K562 (cell line): ENCODE measurements at regions not wholly inside any gene's neighbourhood (a gene's known extent, or its start where the extent isn't known, plus 50 kb on each side); places are given as distances from the start of the nearest gene placed in this dataset.

Experiments
- HDAC2 ChIP-seq: fragments of 450-650 bp; IDR thresholded peaks from 2 replicates; pipeline ENCODE4 v1.6.1; 2016; ENCODE audit warnings: mild to moderate bottlenecking
- JUN ChIP-seq, 2 experiments: sonication (generic) in 1 of 2; formaldehyde crosslinking in 1 of 2; IDR thresholded peaks; 2 replicates each; pipeline versions ENCODE4 v1.6.1 to v1.8.0; 2012 to 2022; ENCODE audit warnings: borderline replicate concordance in 2 of 2, mild to moderate bottlenecking in 2 of 2, improper control_type of control experiment in 1 of 2, low read depth in 1 of 2, low read length in 1 of 2, missing genetic modification reagents in 1 of 2
- MAFK ChIP-seq: IDR thresholded peaks from 2 replicates; pipeline ENCODE4 v1.6.1; 2011; ENCODE audit warnings: low read length, improper control_type of control experiment
- NFIX ChIP-seq: fragments of 250-450 bp; sonication (Bioruptor Pico); IDR thresholded peaks from 2 replicates; pipeline ENCODE4 v1.4.0; 2020; ENCODE audit warnings: low read depth, mild to moderate bottlenecking, moderate library complexity
- PCBP1 ChIP-seq: fragments of 200-400 bp; formaldehyde crosslinking; IDR thresholded peaks from 2 replicates; pipeline ENCODE4 v1.6.1; 2018; ENCODE audit warnings: mild to moderate bottlenecking, low read depth, low read length; ENCODE audit not compliant: poor library complexity, severe bottlenecking
- POLR2A ChIP-seq: fragments of 450-650 bp; conservative IDR thresholded peaks from 2 replicates; pipeline ENCODE4 v1.6.1; 2016
- RAD51 ChIP-seq: fragments of 450-650 bp; IDR thresholded peaks from 2 replicates; pipeline ENCODE4 v1.7.1; 2016; ENCODE audit warnings: low read depth, mild to moderate bottlenecking, borderline replicate concordance
- TCF7L2 ChIP-seq: fragments of 150-350 bp; IDR thresholded peaks from 2 replicates; pipeline ENCODE4 v1.6.1; 2016; ENCODE audit warnings: low read depth, mild to moderate bottlenecking, low read length, moderate library complexity
- ZFX ChIP-seq: sonication (generic); formaldehyde crosslinking; IDR thresholded peaks from 2 replicates; pipeline ENCODE4 v1.8.0; 2022; ENCODE audit warnings: mild to moderate bottlenecking, missing genetic modification reagents, moderate library complexity
- ZNF23 ChIP-seq: fragments of 250-450 bp; sonication (Bioruptor Pico); IDR thresholded peaks from 2 replicates; pipeline ENCODE4 v1.4.0; 2020; ENCODE audit warnings: mild to moderate bottlenecking
- TF ChIP-seq, protein P1 (sequence below): fragments of 200-800 bp; sonication (Bioruptor generic); IDR thresholded peaks from 2 replicates; pipeline ENCODE4 v1.6.1; 2016; ENCODE audit warnings: missing genetic modification characterization, missing compliant biosample characterization
- TF ChIP-seq, protein P2 (sequence below), 2 experiments: fragments of 450-650 bp; IDR thresholded peaks; 2 replicates each; pipeline ENCODE4 v1.6.1; 2016; ENCODE audit warnings: mild to moderate bottlenecking in 2 of 2, borderline replicate concordance in 1 of 2, low read depth in 1 of 2, moderate library complexity in 1 of 2
- TF ChIP-seq, protein P3 (sequence below), 3 experiments: IDR thresholded peaks in 2 of 3; conservative IDR thresholded peaks in 1 of 3; 2 replicates each; pipeline ENCODE4 v1.5.1; 2011 to 2012; ENCODE audit warnings: low read length in 3 of 3, mild to moderate bottlenecking in 3 of 3, control low read depth in 2 of 3, improper control_type of control experiment in 1 of 3, inconsistent platforms in 1 of 3, low read depth in 1 of 3, mixed read lengths in 1 of 3, moderate library complexity in 1 of 3; ENCODE audit not compliant: insufficient read depth in 2 of 3
- TF ChIP-seq, protein P4 (sequence below): sonication (generic); formaldehyde crosslinking; IDR thresholded peaks from 2 replicates; pipeline ENCODE4 v1.8.1; 2022; ENCODE audit warnings: missing genetic modification reagents

DNA sequence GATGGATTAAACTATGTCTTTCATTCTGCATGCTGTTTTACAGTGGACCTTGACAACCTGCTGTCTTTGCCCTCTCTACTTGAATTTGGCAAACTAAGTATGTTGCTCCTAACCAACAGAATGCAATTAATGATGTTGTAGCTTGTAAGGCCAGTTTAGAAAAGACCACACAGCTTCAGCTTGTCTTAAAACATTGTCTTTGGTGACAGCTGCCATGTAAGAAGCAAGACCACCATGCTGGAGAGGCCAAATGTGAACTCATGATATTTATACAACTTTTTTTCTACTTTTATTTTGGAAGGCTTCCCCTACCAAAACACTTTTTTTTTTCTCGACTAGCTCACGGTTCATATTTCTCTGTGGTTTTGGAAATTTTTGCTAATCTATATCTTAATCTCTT is 278.0 kb upstream of the GNPDA2 start:
- TF ChIP-seq JUN (IDR thresholded peaks at IDR 0.05; ENCODE audit: borderline replicate concordance, low read depth, low read length) = no peak
- no peak for TF ChIP-seq JUN (CRISPR knock-in tag; IDR thresholded peaks at IDR 0.05; ENCODE audit: borderline replicate concordance)
- TF ChIP-seq ZFX = no peak
- TF ChIP-seq, protein P1, sequence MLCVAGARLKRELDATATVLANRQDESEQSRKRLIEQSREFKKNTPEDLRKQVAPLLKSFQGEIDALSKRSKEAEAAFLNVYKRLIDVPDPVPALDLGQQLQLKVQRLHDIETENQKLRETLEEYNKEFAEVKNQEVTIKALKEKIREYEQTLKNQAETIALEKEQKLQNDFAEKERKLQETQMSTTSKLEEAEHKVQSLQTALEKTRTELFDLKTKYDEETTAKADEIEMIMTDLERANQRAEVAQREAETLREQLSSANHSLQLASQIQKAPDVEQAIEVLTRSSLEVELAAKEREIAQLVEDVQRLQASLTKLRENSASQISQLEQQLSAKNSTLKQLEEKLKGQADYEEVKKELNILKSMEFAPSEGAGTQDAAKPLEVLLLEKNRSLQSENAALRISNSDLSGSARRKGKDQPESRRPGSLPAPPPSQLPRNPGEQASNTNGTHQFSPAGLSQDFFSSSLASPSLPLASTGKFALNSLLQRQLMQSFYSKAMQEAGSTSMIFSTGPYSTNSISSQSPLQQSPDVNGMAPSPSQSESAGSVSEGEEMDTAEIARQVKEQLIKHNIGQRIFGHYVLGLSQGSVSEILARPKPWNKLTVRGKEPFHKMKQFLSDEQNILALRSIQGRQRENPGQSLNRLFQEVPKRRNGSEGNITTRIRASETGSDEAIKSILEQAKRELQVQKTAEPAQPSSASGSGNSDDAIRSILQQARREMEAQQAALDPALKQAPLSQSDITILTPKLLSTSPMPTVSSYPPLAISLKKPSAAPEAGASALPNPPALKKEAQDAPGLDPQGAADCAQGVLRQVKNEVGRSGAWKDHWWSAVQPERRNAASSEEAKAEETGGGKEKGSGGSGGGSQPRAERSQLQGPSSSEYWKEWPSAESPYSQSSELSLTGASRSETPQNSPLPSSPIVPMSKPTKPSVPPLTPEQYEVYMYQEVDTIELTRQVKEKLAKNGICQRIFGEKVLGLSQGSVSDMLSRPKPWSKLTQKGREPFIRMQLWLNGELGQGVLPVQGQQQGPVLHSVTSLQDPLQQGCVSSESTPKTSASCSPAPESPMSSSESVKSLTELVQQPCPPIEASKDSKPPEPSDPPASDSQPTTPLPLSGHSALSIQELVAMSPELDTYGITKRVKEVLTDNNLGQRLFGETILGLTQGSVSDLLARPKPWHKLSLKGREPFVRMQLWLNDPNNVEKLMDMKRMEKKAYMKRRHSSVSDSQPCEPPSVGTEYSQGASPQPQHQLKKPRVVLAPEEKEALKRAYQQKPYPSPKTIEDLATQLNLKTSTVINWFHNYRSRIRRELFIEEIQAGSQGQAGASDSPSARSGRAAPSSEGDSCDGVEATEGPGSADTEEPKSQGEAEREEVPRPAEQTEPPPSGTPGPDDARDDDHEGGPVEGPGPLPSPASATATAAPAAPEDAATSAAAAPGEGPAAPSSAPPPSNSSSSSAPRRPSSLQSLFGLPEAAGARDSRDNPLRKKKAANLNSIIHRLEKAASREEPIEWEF (CRISPR knock-in tag) = no peak
- TF ChIP-seq, protein P2, sequence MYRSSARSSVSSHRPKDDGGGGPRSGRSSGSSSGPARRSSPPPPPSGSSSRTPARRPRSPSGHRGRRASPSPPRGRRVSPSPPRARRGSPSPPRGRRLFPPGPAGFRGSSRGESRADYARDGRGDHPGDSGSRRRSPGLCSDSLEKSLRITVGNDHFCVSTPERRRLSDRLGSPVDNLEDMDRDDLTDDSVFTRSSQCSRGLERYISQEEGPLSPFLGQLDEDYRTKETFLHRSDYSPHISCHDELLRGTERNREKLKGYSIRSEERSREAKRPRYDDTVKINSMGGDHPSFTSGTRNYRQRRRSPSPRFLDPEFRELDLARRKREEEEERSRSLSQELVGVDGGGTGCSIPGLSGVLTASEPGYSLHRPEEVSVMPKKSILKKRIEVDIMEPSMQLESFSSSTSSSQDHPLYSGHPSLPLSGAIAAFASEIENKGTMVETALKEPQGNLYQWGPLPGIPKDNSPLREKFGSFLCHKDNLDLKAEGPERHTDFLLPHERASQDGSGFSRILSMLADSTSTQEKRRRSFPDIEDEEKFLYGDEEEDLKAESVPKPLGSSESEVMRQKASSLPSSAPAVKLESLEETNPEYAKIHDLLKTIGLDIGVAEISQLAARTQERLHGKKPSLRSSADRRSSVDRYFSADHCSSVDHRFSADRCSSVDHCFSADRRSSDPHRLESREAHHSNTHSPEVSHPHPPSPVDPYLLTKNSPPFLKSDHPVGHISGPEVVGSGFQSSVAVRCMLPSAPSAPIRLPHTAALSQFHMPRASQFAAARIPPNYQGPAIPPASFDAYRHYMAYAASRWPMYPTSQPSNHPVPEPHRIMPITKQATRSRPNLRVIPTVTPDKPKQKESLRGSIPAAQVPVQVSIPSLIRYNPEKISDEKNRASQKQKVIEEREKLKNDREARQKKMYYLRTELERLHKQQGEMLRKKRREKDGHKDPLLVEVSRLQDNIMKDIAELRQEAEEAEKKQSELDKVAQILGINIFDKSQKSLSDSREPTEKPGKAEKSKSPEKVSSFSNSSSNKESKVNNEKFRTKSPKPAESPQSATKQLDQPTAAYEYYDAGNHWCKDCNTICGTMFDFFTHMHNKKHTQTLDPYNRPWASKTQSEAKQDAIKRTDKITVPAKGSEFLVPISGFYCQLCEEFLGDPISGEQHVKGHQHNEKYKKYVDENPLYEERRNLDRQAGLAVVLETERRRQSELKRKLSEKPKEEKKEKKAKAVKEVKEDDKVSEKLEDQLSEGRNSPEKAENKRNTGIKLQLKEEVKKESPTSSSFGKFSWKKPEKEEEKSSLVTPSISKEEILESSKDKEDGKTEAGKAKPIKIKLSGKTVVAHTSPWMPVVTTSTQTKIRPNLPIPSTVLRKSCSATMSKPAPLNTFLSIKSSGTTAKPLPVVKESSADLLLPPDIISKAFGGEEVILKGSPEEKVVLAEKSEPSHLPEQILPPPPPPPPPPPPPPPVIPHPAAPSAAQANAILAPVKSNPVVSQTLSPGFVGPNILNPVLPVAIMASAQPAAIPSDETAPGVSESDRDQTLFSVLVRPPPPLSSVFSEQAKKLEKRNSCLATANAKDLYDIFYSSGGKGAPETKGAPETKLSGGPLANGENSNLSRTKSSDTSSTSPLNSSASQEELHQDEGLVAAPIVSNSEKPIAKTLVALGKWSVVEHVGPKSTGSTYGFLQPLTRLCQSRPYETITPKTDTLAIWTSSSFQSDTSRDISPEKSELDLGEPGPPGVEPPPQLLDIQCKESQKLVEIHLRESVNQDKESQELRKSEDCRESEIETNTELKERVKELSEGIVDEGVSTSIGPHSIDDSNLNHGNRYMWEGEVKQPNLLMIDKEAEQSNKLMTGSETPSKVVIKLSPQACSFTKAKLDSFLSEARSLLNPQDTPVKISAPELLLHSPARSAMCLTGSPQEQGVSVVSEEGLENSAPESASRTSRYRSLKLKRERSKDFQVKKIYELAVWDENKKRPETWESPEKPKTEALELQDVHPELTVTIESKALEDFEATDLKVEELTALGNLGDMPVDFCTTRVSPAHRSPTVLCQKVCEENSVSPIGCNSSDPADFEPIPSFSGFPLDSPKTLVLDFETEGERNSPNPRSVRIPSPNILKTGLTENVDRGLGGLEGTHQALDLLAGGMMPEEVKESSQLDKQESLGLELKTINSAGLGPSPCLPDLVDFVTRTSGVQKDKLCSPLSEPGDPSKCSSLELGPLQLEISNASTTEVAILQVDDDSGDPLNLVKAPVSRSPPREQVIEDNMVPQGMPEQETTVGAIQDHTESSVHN (IDR thresholded peaks at IDR 0.05; ENCODE audit: borderline replicate concordance in 1 of 2, low read depth in 1 of 2) = no peak
- TF ChIP-seq PCBP1 = no peak
- no peak for TF ChIP-seq RAD51
- TF ChIP-seq POLR2A = no peak
- TF ChIP-seq, protein P3, sequence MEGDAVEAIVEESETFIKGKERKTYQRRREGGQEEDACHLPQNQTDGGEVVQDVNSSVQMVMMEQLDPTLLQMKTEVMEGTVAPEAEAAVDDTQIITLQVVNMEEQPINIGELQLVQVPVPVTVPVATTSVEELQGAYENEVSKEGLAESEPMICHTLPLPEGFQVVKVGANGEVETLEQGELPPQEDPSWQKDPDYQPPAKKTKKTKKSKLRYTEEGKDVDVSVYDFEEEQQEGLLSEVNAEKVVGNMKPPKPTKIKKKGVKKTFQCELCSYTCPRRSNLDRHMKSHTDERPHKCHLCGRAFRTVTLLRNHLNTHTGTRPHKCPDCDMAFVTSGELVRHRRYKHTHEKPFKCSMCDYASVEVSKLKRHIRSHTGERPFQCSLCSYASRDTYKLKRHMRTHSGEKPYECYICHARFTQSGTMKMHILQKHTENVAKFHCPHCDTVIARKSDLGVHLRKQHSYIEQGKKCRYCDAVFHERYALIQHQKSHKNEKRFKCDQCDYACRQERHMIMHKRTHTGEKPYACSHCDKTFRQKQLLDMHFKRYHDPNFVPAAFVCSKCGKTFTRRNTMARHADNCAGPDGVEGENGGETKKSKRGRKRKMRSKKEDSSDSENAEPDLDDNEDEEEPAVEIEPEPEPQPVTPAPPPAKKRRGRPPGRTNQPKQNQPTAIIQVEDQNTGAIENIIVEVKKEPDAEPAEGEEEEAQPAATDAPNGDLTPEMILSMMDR (IDR thresholded peaks at IDR 0.05 in 2 of 3, conservative IDR thresholded peaks at IDR 0.05 in 1 of 3; ENCODE audit: insufficient read depth in 2 of 3, low read depth in 1 of 3, low read length in 3 of 3) = no peak
- no peak for TF ChIP-seq HDAC2
- TF ChIP-seq ZNF23 (CRISPR knock-in tag) = no peak
- TF ChIP-seq TCF7L2 = no peak
- no peak for TF ChIP-seq NFIX
- TF ChIP-seq, protein P4, sequence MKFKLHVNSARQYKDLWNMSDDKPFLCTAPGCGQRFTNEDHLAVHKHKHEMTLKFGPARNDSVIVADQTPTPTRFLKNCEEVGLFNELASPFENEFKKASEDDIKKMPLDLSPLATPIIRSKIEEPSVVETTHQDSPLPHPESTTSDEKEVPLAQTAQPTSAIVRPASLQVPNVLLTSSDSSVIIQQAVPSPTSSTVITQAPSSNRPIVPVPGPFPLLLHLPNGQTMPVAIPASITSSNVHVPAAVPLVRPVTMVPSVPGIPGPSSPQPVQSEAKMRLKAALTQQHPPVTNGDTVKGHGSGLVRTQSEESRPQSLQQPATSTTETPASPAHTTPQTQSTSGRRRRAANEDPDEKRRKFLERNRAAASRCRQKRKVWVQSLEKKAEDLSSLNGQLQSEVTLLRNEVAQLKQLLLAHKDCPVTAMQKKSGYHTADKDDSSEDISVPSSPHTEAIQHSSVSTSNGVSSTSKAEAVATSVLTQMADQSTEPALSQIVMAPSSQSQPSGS (CRISPR knock-in tag) = no peak
- no peak for TF ChIP-seq MAFK
